Karpas-422 (cell line): ENCODE measurements at regions not wholly inside any gene's neighbourhood (a gene's known extent, or its start where the extent isn't known, plus 50 kb on each side); places are given as distances from the start of the nearest gene placed in this dataset.

Experiments
- DNase-seq: peaks from one replicate; pipeline ENCODE4 v3.0.0-alpha.2; 2015
- H2AFZ ChIP-seq: fragments of 200-600 bp; sonication (generic); 2 replicates; pipeline ENCODE4 v1.6.1; 2014; ENCODE audit warnings: antibody characterized with exemption, low read length, mixed read lengths
- H3K27ac ChIP-seq: fragments of 200-600 bp; sonication (generic); 2 replicates; pipeline ENCODE4 v1.5.1; 2014; ENCODE audit warnings: mild to moderate bottlenecking, low read length, moderate library complexity
- H3K27me3 ChIP-seq: fragments of 200-600 bp; sonication (generic); 2 replicates; pipeline ENCODE4 v1.6.1; 2014; ENCODE audit warnings: low read length, mixed read lengths
- H3K36me3 ChIP-seq: fragments of 200-600 bp; sonication (generic); 2 replicates; pipeline ENCODE4 v1.6.1; 2014; ENCODE audit warnings: low read length, mixed read lengths; ENCODE audit not compliant: insufficient read depth
- H3K4me1 ChIP-seq: fragments of 200-600 bp; sonication (generic); 2 replicates; pipeline ENCODE4 v1.6.1; 2014; ENCODE audit warnings: mild to moderate bottlenecking, low read length, mixed read lengths
- H3K4me2 ChIP-seq: fragments of 200-600 bp; sonication (generic); 2 replicates; pipeline ENCODE4 v1.6.1; 2014; ENCODE audit warnings: low read length, low read depth, mild to moderate bottlenecking; ENCODE audit not compliant: poor library complexity, severe bottlenecking
- H3K4me3 ChIP-seq: fragments of 200-600 bp; sonication (generic); 2 replicates; pipeline ENCODE4 v1.5.1; 2014; ENCODE audit warnings: mild to moderate bottlenecking, antibody characterized with exemption, low read length, mixed read lengths
- H3K79me2 ChIP-seq: fragments of 200-600 bp; sonication (generic); 2 replicates; pipeline ENCODE4 v1.6.1; 2014; ENCODE audit warnings: mild to moderate bottlenecking, low read length, mixed read lengths
- H3K9ac ChIP-seq: fragments of 200-600 bp; sonication (generic); 2 replicates; pipeline ENCODE4 v1.6.0; 2014; ENCODE audit warnings: low read length
- H3K9me2 ChIP-seq: fragments of 200-600 bp; sonication (generic), shearing (Covaris generic); replicated peaks from 2 replicates; pipeline ENCODE4 v1.6.0; 2014; ENCODE audit warnings: mild to moderate bottlenecking, low read length, moderate library complexity; ENCODE audit not compliant: insufficient read depth
- H3K9me3 ChIP-seq: fragments of 300-700, 200-600 bp; sonication (generic); 2 replicates; pipeline ENCODE4 v1.6.1; 2014; ENCODE audit warnings: low read length, mixed read lengths
- H4K20me1 ChIP-seq: fragments of 200-600 bp; sonication (generic); 2 replicates; pipeline ENCODE4 v1.6.1; 2014; ENCODE audit warnings: mild to moderate bottlenecking, antibody characterized with exemption, low read length, low read depth; ENCODE audit not compliant: insufficient read depth

DNA sequence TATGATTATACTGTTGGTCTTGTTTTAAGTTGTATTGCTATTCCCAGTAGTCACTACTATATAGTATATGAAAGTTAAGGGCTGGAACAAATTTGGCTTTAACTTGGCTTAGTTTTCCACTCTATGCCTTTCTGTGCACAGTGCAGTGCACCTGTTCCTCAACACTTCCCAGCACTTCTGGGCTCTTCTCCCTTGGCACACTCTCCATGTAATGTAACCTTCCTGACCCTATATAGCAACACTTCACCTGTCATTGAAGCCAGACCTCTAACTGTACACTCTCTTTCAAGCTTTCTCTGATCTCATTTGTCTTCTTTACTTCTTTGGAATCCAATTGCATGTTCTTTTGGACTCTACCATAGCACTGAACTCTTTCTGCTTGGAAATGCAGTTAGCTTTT, 83.9 kb upstream of the SMIM30 start:
- Histone ChIP-seq H3K79me2 (no peaks in the 10 kb centered on the region), H3K9me3 (no peaks in the 10 kb centered on the region), H3K27ac (no peak overlapping the region), H2AFZ (no peak overlapping the region), H3K36me3 (no peaks in the 10 kb centered on the region), H4K20me1 (no peaks in the 10 kb centered on the region), H3K4me2 (no peak overlapping the region), H3K9me2 (no peaks in the 10 kb centered on the region), H3K4me3 (no peak overlapping the region), H3K27me3 (no peaks in the 10 kb centered on the region), H3K4me1 (no peaks in the 10 kb centered on the region), H3K9ac (no peak overlapping the region)
- DNase-seq = no peak

- Histone ChIP-seq H3K27ac (no peak overlapping the region), H4K20me1 (no peaks in the 10 kb centered on the region), H3K79me2 (no peaks in the 10 kb centered on the region), H3K9ac (no peak overlapping the region), H3K9me2 (no peaks in the 10 kb centered on the region), H3K4me3 (no peak overlapping the region), H3K27me3 (no peaks in the 10 kb centered on the region), H3K4me2 (no peak overlapping the region), H3K9me3 (no peaks in the 10 kb centered on the region), H3K36me3 (no peaks in the 10 kb centered on the region), H2AFZ (no peak overlapping the region), H3K4me1 (no peaks in the 10 kb centered on the region)
- no peak for DNase-seq
Observed at GRCh38 chr7:113200281-113200680, 81.9 kb upstream of the SMIM30 start.

- no peaks in the 10 kb centered on the region for H3K27me3 ChIP-seq
- H4K20me1 ChIP-seq = no peaks in the 10 kb centered on the region
- H3K9ac ChIP-seq = no peak overlapping the region
- H3K27ac ChIP-seq = no peak overlapping the region
- no peak overlapping the region for H2AFZ ChIP-seq
- H3K9me3 ChIP-seq = no peaks in the 10 kb centered on the region
- no peaks in the 10 kb centered on the region for H3K4me1 ChIP-seq
- H3K79me2 ChIP-seq = no peaks in the 10 kb centered on the region
- no peaks in the 10 kb centered on the region for H3K9me2 ChIP-seq
- no peak overlapping the region for H3K4me2 ChIP-seq
- no peaks in the 10 kb centered on the region for H3K36me3 ChIP-seq
- DNase-seq = no peak
- H3K4me3 ChIP-seq = no peak overlapping the region
Observed at GRCh38 chr7:113199841-113200240, 81.5 kb upstream of the SMIM30 start.

DNA sequence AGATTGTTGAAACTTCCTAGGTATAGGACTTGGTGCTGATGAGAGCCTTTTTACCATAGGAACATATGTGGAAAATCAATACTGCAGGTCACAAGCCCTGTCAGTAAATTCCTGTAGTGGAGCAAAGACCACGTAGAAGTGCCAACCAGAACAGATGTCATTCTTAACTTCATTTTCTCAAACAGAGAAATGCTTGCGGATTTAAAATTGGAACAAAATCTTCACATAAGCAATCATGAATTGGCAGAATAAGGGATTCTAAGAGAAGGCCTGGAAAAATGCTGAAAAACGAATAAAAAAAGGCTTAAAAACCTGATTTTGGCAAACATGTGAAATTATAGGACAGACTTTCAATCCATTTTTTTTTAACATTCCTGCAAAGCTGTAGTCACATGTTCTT, 80.8 kb upstream of the SMIM30 start:
- Histone ChIP-seq H4K20me1 (no peaks in the 10 kb centered on the region), H3K36me3 (no peaks in the 10 kb centered on the region)

GRCh38 chr7:113198226-113198625, 79.9 kb upstream of the SMIM30 start:
- Histone ChIP-seq H3K9me3 (no peaks in the 10 kb centered on the region), H3K9ac (no peak overlapping the region), H3K4me2 (no peak overlapping the region), H3K4me3 (no peak overlapping the region), H3K36me3 (no peaks in the 10 kb centered on the region), H3K27me3 (no peaks in the 10 kb centered on the region), H2AFZ (no peak overlapping the region), H4K20me1 (no peaks in the 10 kb centered on the region), H3K4me1 (no peaks in the 10 kb centered on the region), H3K9me2 (no peaks in the 10 kb centered on the region), H3K27ac (no peak overlapping the region), H3K79me2 (no peaks in the 10 kb centered on the region)
- DNase-seq = no peak

More for the DNA sequence above, 80.8 kb upstream of the SMIM30 start:
- H2AFZ ChIP-seq = no peak overlapping the region
- no peak overlapping the region for H3K4me2 ChIP-seq
- no peaks in the 10 kb centered on the region for H3K9me2 ChIP-seq
- H3K9me3 ChIP-seq = no peaks in the 10 kb centered on the region
- no peak overlapping the region for H3K4me3 ChIP-seq
- DNase-seq = no peak
- no peak overlapping the region for H3K27ac ChIP-seq
- no peak overlapping the region for H3K9ac ChIP-seq
- H3K27me3 ChIP-seq = no peaks in the 10 kb centered on the region
- no peaks in the 10 kb centered on the region for H3K79me2 ChIP-seq
- no peaks in the 10 kb centered on the region for H3K4me1 ChIP-seq

- Histone ChIP-seq H3K4me3 (no peak overlapping the region), H3K9me3 (no peaks in the 10 kb centered on the region), H2AFZ (no peak overlapping the region), H3K79me2 (no peaks in the 10 kb centered on the region), H3K27ac (no peak overlapping the region), H3K36me3 (no peaks in the 10 kb centered on the region), H3K27me3 (no peaks in the 10 kb centered on the region), H3K4me2 (no peak overlapping the region), H3K9ac (no peak overlapping the region), H3K4me1 (no peaks in the 10 kb centered on the region), H3K9me2 (no peaks in the 10 kb centered on the region), H4K20me1 (no peaks in the 10 kb centered on the region)
- DNase-seq = no peak
Observed at GRCh38 chr7:113197274-113197673, 78.9 kb upstream of the SMIM30 start.

GRCh38 chr7:113188396-113188795, 70.0 kb upstream of the SMIM30 start:
- DNase-seq = no peak
- Histone ChIP-seq H3K4me3 (no peak overlapping the region), H3K4me2 (no peak overlapping the region), H3K27me3 (no peaks in the 10 kb centered on the region), H3K9me2 (no peaks in the 10 kb centered on the region; the same call in 1 of the 2 replicates), H2AFZ (no peak overlapping the region), H3K4me1 (no peaks in the 10 kb centered on the region), H3K79me2 (no peaks in the 10 kb centered on the region), H3K9ac (no peak overlapping the region), H4K20me1 (no peaks in the 10 kb centered on the region), H3K9me3 (no peaks in the 10 kb centered on the region), H3K27ac (no peak overlapping the region), H3K36me3 (no peaks in the 10 kb centered on the region)

- Histone ChIP-seq H3K27me3 (no peaks in the 10 kb centered on the region), H2AFZ (no peak overlapping the region), H3K36me3 (no peaks in the 10 kb centered on the region), H3K4me1 (no peaks in the 10 kb centered on the region), H3K9me2 (no peaks in the 10 kb centered on the region), H3K4me2 (no peak overlapping the region), H3K9me3 (no peaks in the 10 kb centered on the region), H3K9ac (no peak overlapping the region), H3K4me3 (no peak overlapping the region), H3K79me2 (no peaks in the 10 kb centered on the region), H3K27ac (no peak overlapping the region), H4K20me1 (no peaks in the 10 kb centered on the region)
- no peak for DNase-seq
Observed at GRCh38 chr7:113179313-113179712, 61.0 kb upstream of the SMIM30 start.

GRCh38 chr7:113176836-113177235, 58.5 kb upstream of the SMIM30 start:
- no peak overlapping the region for H3K4me3 ChIP-seq
- DNase-seq = no peak
- no peaks in the 10 kb centered on the region for H3K9me2 ChIP-seq

More at GRCh38 chr7:113176836-113177235, 58.5 kb upstream of the SMIM30 start:
- no peaks in the 10 kb centered on the region for H3K36me3 ChIP-seq
- no peaks in the 10 kb centered on the region for H3K79me2 ChIP-seq
- H3K4me1 ChIP-seq = no peaks in the 10 kb centered on the region
- no peak overlapping the region for H3K27ac ChIP-seq
- H2AFZ ChIP-seq = no peak overlapping the region
- no peaks in the 10 kb centered on the region for H4K20me1 ChIP-seq
- H3K9ac ChIP-seq = no peak overlapping the region
- no peak overlapping the region for H3K4me2 ChIP-seq
- H3K27me3 ChIP-seq = no peaks in the 10 kb centered on the region
- H3K9me3 ChIP-seq = no peaks in the 10 kb centered on the region
